Central memory CD8-positive, alpha-beta T cell (primary cell): ENCODE measurements at regions not wholly inside any gene's neighbourhood (a gene's known extent, or its start where the extent isn't known, plus 50 kb on each side); places are given as distances from the start of the nearest gene placed in this dataset.
A peak's percentile ranks its signal among the peaks of the same experiment; 100 is the strongest.

Experiments used
- ATAC-seq: fragments of 150-1000 bp; cut with Tn5 transposase; replicated peaks from 2 replicates; pipeline ENCODE4 v1.10.0; 2022; ENCODE audit warnings: mild to moderate bottlenecking, moderate FRiP score, moderate number of reproducible peaks; ENCODE audit not compliant: poor library complexity, severe bottlenecking; ENCODE audit errors: extremely low read depth
- DNase-seq, 2 donors: peaks; one replicate each; pipeline ENCODE4 v3.0.0; 2021; ENCODE audit warnings: low spot score in 2 of 2
- H3K27ac Mint-ChIP-seq: one replicate; pipeline ENCODE4 v1.8.0; 2022; ENCODE audit warnings: low read depth, mild to moderate bottlenecking, moderate library complexity, mixed read lengths
- H3K27me3 Mint-ChIP-seq: one replicate; pipeline ENCODE4 v1.8.0; 2022; ENCODE audit warnings: mixed read lengths
- H3K36me3 Mint-ChIP-seq: one replicate; pipeline ENCODE4 v1.8.0; 2022; ENCODE audit warnings: mild to moderate bottlenecking, moderate library complexity, mixed read lengths; ENCODE audit not compliant: insufficient read depth
- H3K4me1 Mint-ChIP-seq: one replicate; pipeline ENCODE4 v1.8.0; 2022; ENCODE audit warnings: mixed read lengths
- H3K4me3 Mint-ChIP-seq: one replicate; pipeline ENCODE4 v1.8.0; 2022; ENCODE audit warnings: mild to moderate bottlenecking, moderate library complexity, mixed read lengths
- H3K9me3 Mint-ChIP-seq: one replicate; pipeline ENCODE4 v1.8.0; 2022; ENCODE audit warnings: mixed read lengths

DNA sequence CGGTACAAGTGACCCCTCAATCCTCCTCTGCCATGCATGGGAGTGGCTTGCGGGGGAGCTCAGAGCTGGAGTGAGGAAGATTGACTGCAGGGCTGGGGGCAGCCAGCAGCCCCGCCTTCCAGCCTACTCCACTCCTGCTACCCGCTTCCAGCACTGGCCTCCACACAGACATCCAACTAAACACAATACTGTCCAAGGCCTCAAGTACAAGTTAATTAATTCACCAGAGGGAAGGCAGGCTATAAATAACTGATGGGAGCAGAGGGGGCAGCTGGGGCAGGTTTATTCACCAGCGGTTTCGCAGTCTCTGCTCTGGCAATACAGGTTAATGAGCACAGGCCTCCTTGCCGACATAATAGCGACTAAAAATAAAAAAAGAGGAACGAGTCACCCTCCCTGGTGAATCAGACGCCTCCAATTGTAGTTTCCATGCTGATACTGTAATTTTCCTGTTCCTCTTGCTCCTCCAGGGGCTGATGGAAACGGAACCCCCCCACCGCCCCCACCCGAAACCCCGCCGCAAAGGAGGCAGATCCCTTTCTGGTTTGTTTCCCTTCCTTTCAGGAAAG is 166.4 kb upstream of the TLE3 start:
- no peak overlapping the region for H3K4me3 Mint-ChIP-seq
- H3K36me3 Mint-ChIP-seq = no peaks in the 10 kb centered on the region
- ATAC-seq = no peak
- H3K27me3 Mint-ChIP-seq = peaks cover 21% of the 10 kb centered on the region
- no peak overlapping the region for H3K27ac Mint-ChIP-seq
- no peaks in the 10 kb centered on the region for H3K9me3 Mint-ChIP-seq
- peaks cover 49% of the 10 kb centered on the region for H3K4me1 Mint-ChIP-seq
- no peak for DNase-seq

DNA sequence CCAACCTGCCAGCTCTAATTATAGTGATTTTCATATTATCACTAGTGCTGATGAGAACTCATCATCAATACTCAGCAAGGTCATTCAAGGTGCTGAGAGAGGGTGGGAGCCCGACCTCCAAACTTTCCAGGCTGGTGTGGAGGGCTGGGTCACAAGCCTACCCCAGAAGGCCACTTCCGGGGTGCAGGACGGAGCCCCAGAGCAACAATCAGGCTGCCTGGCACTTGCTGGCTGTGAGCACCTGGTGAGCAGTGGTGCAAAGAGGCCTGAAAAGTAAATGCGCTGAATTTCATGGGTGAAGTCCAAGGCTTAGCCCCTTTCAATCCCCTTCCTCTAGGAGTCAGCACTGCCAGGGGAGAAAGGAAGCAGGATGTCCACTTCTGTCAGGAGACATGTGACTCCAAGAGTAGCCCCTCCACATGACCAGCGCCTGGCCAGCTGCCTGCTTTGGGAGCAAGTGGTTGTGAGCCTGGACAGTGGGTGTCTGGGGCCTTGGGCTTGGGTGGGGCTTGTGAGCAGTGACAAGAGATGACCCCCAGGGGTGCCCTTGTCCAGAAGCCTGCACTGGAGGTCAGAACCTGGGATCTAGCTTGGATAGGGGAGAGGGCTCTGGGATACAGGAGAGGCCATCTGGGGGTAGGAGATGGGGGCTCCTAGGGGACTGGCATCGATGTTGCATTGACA is 165.0 kb upstream of the TLE3 start:
- DNase-seq (no peak), ATAC-seq (no peak)
- Mint-ChIP-seq H3K27ac (no peak overlapping the region), H3K4me3 (no peak overlapping the region), H3K9me3 (no peaks in the 10 kb centered on the region), H3K4me1 (peaks cover 53% of the 10 kb centered on the region), H3K36me3 (peaks cover 5% of the 10 kb centered on the region), H3K27me3 (peaks cover 11% of the 10 kb centered on the region)

DNA sequence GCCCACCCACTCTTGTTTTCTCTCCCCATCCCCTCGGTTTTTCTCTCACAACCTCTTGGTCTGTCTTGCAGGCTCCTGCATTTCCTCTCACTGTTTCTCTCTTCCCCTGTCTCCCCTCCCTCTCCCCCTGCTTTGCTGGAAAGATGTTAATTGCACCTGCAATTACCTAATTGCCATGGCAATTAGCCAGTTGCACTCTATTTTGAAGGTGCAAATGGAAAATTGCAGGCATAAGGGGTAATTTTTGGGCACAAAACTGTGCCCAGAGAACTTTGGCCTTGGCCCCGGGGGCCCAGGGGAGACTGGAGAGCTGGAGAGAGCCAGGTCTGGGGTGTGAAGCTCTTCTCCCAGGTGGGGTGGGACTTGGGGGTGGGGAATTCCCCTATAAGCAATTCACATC is 164.5 kb upstream of the TLE3 start:
- Mint-ChIP-seq H3K27ac (no peak overlapping the region), H3K4me1 (peaks cover 53% of the 10 kb centered on the region), H3K36me3 (peaks cover 5% of the 10 kb centered on the region), H3K27me3 (peaks cover 8% of the 10 kb centered on the region), H3K9me3 (no peaks in the 10 kb centered on the region), H3K4me3 (no peak overlapping the region)
- no peak for ATAC-seq
- DNase-seq = no peak

DNA sequence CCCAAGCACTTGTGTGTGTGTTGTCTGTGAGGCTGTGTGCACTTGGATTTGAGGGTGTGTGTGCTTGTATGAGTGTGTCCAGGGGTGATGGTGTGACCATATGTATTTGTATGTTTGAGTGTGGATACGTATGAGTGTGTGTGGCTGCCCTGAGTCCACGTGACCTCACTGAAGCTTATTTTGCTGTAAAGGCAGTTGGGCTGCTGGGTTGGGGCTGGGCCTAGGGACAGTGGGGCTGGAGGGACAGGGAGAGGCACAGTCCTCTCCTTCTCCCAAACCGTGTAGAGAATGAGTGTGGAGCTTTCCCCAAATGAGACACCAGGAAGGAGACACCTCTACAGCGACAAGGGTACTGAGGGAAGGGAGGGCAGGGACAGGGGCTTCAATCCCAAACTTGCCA is 163.4 kb upstream of the TLE3 start:
- Mint-ChIP-seq H3K36me3 (peaks cover 5% of the 10 kb centered on the region), H3K27me3 (no peaks in the 10 kb centered on the region), H3K27ac (no peak overlapping the region), H3K9me3 (no peaks in the 10 kb centered on the region), H3K4me1 (peaks cover 42% of the 10 kb centered on the region), H3K4me3 (no peak overlapping the region)
- no peak for DNase-seq
- no peak for ATAC-seq

DNA sequence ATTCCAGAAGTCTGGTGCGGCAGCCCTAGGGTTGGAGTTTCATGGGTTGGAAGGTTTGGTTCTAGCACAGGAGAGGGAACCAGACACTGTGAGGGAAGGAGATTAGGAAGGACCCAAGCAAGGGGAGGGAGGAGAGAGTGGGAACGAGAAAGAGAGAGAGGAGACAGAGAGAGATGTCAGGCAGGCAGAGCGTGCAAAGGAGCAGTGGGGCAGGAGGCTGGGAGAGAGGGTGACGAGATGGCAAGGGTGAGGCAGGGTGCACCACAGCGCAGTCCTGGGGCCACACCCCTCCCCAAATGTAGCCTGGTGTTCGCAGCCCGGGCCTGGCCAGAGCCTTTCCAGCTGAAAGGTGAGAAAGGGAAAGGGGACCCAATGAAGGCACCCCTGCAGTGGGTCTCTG is 162.9 kb upstream of the TLE3 start:
- H3K4me1 Mint-ChIP-seq = peaks cover 41% of the 10 kb centered on the region
- H3K9me3 Mint-ChIP-seq = no peaks in the 10 kb centered on the region
- H3K27ac Mint-ChIP-seq = no peak overlapping the region
- no peaks in the 10 kb centered on the region for H3K27me3 Mint-ChIP-seq
- H3K36me3 Mint-ChIP-seq = peaks cover 5% of the 10 kb centered on the region
- ATAC-seq (no peak), DNase-seq (no peak)
- no peak overlapping the region for H3K4me3 Mint-ChIP-seq

DNA sequence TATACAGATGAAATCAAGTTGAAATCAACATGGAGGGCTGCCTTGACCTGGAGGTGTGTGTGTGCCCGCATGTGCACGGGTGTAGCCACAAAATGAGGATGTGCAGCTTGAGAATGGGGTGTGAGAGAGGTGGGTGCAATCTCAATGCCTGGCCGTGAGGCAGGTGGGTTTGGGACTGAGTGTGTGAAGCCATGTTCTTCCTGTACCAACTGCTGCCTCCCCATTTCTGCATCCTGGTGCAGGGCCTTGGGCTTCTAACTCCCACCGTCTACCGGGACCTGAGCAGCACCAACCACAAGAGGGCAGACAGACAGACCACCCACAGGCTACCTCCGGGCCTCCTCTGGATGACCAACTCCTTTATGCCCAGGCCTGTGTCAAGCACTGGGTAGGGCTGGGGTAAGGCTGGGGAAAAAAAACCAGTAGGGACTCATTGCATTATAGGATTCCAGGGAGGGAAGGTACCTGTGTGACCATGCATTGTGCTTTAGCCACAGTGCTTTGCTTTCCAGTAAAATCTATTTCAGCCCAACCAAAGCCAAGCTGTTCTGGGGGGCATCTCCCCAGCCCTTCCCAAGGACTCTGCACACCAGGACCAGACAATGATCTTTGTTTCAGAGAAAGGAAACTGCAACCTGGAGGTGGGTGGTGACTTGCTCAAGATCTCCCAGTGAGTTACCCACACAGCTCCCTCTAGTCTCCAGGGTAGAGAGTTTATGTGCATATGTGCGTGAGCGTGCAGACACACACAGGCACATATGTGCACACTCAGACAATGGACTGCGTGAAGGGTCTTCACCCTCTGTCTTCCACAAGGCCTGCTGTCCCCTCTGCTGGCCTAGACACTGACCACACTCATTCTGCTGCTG is 162.2 kb upstream of the TLE3 start:
- Mint-ChIP-seq H3K4me1 (peaks cover 41% of the 10 kb centered on the region), H3K36me3 (peaks cover 5% of the 10 kb centered on the region), H3K9me3 (no peaks in the 10 kb centered on the region), H3K27ac (peak overlapping the region; percentile 23), H3K4me3 (peak overlapping the region; percentile 71), H3K27me3 (no peaks in the 10 kb centered on the region)
- no peak for ATAC-seq
- DNase-seq = no peak

DNA sequence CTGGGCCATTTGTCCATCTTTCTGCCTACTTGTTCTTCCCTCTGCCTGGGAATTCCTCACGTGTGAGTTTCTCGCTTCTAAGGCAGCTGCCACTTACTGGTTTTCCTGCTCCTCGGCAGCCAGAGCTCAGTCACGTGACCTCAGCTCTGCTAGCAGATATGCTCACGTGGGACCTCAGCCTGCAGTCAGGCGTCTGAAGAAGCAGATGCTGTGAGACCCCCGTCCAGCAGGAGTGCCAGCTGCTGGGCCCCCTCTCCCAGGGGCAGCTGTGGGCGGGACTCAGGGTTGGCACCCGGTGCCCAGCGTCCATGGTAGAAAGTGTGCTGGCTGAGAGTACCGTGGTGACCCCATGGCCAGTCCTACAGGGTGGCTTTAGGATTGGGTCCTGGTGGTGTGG is 161.3 kb upstream of the TLE3 start:
- peak overlapping the region; percentile 71 for H3K4me3 Mint-ChIP-seq
- H3K27ac Mint-ChIP-seq = peak overlapping the region; percentile 68
- DNase-seq (peak; percentile 33 to 35), ATAC-seq (peak; percentile 71)
- no peaks in the 10 kb centered on the region for H3K9me3 Mint-ChIP-seq
- H3K27me3 Mint-ChIP-seq = no peaks in the 10 kb centered on the region
- peaks cover 41% of the 10 kb centered on the region for H3K4me1 Mint-ChIP-seq
- peaks cover 5% of the 10 kb centered on the region for H3K36me3 Mint-ChIP-seq

DNA sequence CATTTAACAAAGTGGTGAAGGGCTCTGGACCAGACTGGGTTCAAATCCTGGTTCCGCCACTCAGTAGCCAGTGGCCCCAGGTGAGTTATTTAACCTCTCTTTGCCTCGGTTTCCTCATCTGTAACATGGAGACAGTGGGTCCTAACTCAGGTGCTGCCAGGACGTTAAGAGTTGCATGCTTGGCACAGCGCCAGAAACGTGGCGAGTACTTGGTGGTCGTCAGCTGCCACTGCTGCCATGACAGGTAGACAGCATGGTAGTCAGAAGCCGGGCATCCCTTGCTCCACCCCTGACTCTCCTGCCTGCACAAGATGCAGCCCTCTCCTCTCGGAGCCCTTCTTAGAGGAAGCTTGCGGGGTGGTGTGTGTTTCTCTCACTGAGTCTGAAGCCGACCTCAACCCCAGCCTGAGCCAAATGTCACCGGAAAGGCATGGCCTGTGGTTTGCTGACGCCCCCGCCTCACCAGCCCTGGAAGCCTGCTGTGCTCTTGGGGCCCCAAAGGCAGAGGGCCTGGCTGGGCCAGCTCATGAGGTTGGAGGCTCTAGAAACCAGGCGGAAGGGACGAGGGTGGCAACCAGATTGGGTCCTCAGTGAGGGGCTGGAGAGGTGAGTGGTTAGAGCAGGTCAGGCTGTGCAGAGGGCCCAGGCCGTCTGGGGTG is 160.8 kb upstream of the TLE3 start:
- peak overlapping the region; percentile 68 for H3K27ac Mint-ChIP-seq
- peaks cover 41% of the 10 kb centered on the region for H3K4me1 Mint-ChIP-seq
- H3K9me3 Mint-ChIP-seq = no peaks in the 10 kb centered on the region
- peaks cover 5% of the 10 kb centered on the region for H3K36me3 Mint-ChIP-seq
- peak; percentile 35 to 42 for DNase-seq
- no peaks in the 10 kb centered on the region for H3K27me3 Mint-ChIP-seq
- ATAC-seq = peak; percentile 77
- peak overlapping the region; percentile 71 for H3K4me3 Mint-ChIP-seq

DNA sequence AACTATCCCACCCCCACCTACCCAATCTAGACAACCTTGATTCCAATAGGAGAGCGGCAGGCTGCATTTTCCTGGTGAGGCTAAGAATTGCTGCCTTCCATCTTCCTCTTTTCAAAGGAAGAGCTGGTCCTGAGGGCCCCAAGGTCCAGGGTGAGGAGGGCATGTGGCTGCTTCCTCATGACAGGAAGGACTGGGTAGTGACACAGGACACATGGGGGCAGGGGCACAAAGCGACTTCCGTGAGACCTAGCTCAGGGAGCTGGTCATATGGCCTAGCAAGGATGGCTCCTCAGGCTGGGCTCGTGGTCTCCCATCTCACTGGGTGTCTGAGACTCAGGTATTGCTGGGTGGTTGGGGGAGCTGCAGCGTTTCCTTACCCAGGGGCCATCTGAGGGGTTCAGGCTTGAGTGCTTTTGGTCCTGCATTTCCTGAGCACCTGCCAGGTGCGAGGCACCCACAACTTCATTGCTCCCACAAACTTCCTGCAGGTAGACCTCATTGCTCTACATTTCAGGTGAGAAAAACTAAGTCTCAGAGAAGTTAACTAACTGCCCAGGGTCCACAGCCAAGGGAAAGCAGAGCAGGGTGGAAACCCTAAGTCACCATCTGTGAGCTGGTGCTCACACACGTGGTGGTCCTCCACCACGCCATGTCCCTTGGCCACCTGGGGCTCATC is 160.0 kb upstream of the TLE3 start:
- Mint-ChIP-seq H3K4me1 (peaks cover 41% of the 10 kb centered on the region), H3K27me3 (no peaks in the 10 kb centered on the region), H3K27ac (no peak overlapping the region), H3K4me3 (peak overlapping the region; percentile 71), H3K36me3 (peaks cover 5% of the 10 kb centered on the region), H3K9me3 (no peaks in the 10 kb centered on the region)
- ATAC-seq (no peak), DNase-seq (no peak)

DNA sequence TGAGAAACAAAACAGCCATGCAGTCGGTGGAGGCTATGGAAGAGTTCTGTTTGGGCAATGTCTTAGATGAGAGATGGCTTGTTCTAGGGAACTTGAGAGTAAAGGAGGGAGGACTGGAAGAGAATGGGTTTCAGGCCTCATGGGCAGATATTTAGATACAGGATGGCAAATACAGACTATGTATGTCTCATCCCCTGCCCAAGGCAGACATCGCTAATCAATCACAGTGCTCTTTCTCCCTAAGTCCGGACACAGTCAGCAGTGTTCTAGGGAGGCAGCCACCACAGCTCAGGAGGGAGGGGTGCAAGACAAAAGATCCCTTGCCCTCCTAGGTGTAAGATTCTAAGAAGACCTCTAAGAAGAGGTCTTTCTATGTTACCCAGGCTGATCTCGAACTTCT is 159.3 kb upstream of the TLE3 start:
- H3K4me1 Mint-ChIP-seq = peaks cover 37% of the 10 kb centered on the region
- H3K27me3 Mint-ChIP-seq = no peaks in the 10 kb centered on the region
- no peak overlapping the region for H3K4me3 Mint-ChIP-seq
- no peak overlapping the region for H3K27ac Mint-ChIP-seq
- H3K36me3 Mint-ChIP-seq = peaks cover 5% of the 10 kb centered on the region
- H3K9me3 Mint-ChIP-seq = no peaks in the 10 kb centered on the region
- DNase-seq = no peak
- no peak for ATAC-seq

DNA sequence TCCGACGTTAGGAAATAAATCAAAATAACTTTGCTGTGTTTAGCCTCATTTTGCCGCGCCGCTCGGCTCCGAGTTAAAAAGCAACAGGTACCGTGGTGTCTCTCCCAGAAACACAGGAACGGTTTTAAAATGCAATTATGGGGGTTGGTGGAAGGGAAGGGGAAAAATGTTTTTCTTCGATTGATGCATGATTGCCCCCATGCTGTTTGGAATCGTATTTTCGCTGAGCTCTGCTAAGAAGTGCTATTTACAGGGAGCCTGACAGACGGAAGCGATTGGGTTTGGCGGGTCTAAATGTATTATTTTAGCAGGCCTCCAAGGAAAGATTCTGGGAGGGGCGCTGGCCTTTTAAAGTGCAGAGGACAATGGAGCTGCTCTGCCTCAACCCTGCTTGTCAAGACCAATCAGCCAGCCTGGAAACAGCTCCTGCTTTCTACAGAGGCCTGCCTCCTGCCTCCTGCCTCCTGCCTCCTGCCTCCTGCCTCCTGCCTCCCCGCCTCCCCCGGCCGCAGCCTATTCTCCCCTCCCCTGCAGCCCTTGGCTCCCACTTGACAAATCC is 156.7 kb upstream of the TLE3 start:
- Mint-ChIP-seq H3K27me3 (no peaks in the 10 kb centered on the region), H3K4me1 (peaks cover 27% of the 10 kb centered on the region), H3K36me3 (peaks cover 5% of the 10 kb centered on the region), H3K9me3 (no peaks in the 10 kb centered on the region), H3K27ac (no peak overlapping the region), H3K4me3 (no peak overlapping the region)
- ATAC-seq (no peak), DNase-seq (no peak)
